ENCODE measurements at regions not wholly inside any gene's neighbourhood (a gene's known extent, or its start where the extent isn't known, plus 50 kb on each side); places are given as distances from the start of the nearest gene placed in this dataset.

DNA sequence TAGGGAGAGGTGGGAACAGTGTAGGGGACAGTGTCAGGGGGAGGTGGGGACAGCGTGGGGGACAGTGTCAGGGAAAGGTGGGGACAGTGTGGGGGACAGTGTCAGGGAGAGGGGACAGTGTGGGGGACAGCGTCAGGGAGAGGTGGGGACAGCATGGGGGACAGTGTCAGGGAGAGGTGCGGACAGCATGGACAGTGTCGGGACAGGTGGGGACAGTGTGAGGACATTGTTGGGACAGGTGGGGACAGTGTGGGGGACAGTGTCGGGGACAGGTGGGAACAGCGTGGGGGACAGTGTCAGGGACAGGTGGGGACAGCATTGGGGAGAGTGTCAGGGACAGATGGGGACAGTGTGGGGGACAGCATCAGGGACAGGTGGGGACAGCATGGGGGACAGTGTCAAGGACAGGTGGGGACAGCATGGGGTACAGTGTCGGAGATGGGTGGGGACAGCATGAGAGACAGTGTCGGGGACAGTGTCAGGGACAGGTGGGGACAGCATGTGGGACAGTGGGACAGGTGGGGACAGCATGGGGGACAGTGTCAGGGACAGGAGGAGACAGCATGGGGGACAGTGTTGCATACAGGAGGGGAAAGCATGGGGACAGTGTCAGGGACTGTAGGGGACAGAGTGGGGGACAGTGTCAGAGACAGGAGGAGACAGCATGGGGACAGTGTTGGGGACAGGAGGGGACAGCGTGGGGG is 139.0 kb downstream of the TMEM121 start:
- TF ChIP-seq POLR2A (IDR thresholded peaks at IDR 0.05), result no peak
- TF ChIP-seq, protein P1, sequence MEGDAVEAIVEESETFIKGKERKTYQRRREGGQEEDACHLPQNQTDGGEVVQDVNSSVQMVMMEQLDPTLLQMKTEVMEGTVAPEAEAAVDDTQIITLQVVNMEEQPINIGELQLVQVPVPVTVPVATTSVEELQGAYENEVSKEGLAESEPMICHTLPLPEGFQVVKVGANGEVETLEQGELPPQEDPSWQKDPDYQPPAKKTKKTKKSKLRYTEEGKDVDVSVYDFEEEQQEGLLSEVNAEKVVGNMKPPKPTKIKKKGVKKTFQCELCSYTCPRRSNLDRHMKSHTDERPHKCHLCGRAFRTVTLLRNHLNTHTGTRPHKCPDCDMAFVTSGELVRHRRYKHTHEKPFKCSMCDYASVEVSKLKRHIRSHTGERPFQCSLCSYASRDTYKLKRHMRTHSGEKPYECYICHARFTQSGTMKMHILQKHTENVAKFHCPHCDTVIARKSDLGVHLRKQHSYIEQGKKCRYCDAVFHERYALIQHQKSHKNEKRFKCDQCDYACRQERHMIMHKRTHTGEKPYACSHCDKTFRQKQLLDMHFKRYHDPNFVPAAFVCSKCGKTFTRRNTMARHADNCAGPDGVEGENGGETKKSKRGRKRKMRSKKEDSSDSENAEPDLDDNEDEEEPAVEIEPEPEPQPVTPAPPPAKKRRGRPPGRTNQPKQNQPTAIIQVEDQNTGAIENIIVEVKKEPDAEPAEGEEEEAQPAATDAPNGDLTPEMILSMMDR (IDR thresholded peaks at IDR 0.05), result no peak

All from testis (tissue), 2 donors.